Keratinocyte (primary cell): ENCODE measurements at regions not wholly inside any gene's neighbourhood (a gene's known extent, or its start where the extent isn't known, plus 50 kb on each side); places are given as distances from the start of the nearest gene placed in this dataset.

ENCODE experiments used
- DNase-seq: peaks from one replicate; pipeline ENCODE4 v3.0.0-alpha.2; 2011; ENCODE audit warnings: low read depth, missing footprints, low spot score
- FAIRE-seq: peaks from 2 replicates; lab custom pipeline; 2011; peaks lifted over from hg19 to GRCh38; lab: Jason Lieb, UNC
- H2AFZ ChIP-seq: 2 replicates; pipeline ENCODE4 v1.6.0; 2012; ENCODE audit warnings: low read length, control low read depth, inconsistent platforms; ENCODE audit not compliant: control insufficient read depth
- H3K27ac ChIP-seq: 2 replicates; pipeline ENCODE4 v1.5.1; 2011; ENCODE audit warnings: low read length; ENCODE audit not compliant: control insufficient read depth, insufficient read depth
- H3K27me3 ChIP-seq: 3 replicates; pipeline ENCODE4 v1.6.0; 2011; ENCODE audit warnings: low read length; ENCODE audit not compliant: control insufficient read depth, insufficient read depth; ENCODE audit errors: extremely low read depth
- H3K36me3 ChIP-seq, 2 experiments: 2 replicates in 1 of 2; 3 replicates in 1 of 2; pipeline ENCODE4 v1.5.1; 2011; ENCODE audit warnings: low read length in 2 of 2, mild to moderate bottlenecking in 1 of 2; ENCODE audit not compliant: control insufficient read depth in 2 of 2, insufficient read depth in 2 of 2; ENCODE audit errors: extremely low read depth in 1 of 2
- H3K4me1 ChIP-seq: 3 replicates; pipeline ENCODE4 v1.5.1; 2011; ENCODE audit warnings: low read length; ENCODE audit not compliant: control insufficient read depth, insufficient read depth; ENCODE audit errors: extremely low read depth
- H3K4me2 ChIP-seq: 3 replicates; pipeline ENCODE4 v1.6.0; 2011; ENCODE audit warnings: low read depth, low read length; ENCODE audit not compliant: control insufficient read depth, insufficient read depth; ENCODE audit errors: extremely low read depth
- H3K4me3 ChIP-seq, 3 experiments: fragments of 200-600 bp in 1 of 3; sonication (generic) in 1 of 3; 2 replicates in 2 of 3; 3 replicates in 1 of 3; pipeline ENCODE4 v1.5.1; 2011 to 2016; ENCODE audit warnings: low read length in 3 of 3, mild to moderate bottlenecking in 3 of 3, control low read depth in 2 of 3, inconsistent platforms in 1 of 3, low read depth in 1 of 3, mixed read lengths in 1 of 3, mixed run types in 1 of 3, moderate library complexity in 1 of 3; ENCODE audit not compliant: control insufficient read depth in 2 of 3, insufficient read depth in 2 of 3; ENCODE audit errors: extremely low read depth in 1 of 3
- H3K79me2 ChIP-seq: 2 replicates; pipeline ENCODE4 v1.6.0; 2012; ENCODE audit warnings: low read length; ENCODE audit not compliant: control insufficient read depth, insufficient read depth
- H3K9ac ChIP-seq: 3 replicates; pipeline ENCODE4 v1.6.0; 2011; ENCODE audit warnings: low read length; ENCODE audit not compliant: control insufficient read depth, insufficient read depth; ENCODE audit errors: extremely low read depth
- H3K9me1 ChIP-seq: 3 replicates; pipeline ENCODE4 v1.6.0; 2011; ENCODE audit warnings: low read length; ENCODE audit not compliant: control insufficient read depth, insufficient read depth; ENCODE audit errors: extremely low read depth
- H3K9me3 ChIP-seq: 2 replicates; pipeline ENCODE4 v1.5.1; 2012; ENCODE audit warnings: low read depth, low read length; ENCODE audit not compliant: control insufficient read depth
- H4K20me1 ChIP-seq: 3 replicates; pipeline ENCODE4 v1.6.0; 2011; ENCODE audit warnings: low read length; ENCODE audit not compliant: control insufficient read depth, insufficient read depth; ENCODE audit errors: extremely low read depth
- CTCF ChIP-seq, 3 experiments: IDR thresholded peaks in 1 of 3; conservative IDR thresholded peaks in 1 of 3; optimal IDR thresholded peaks in 1 of 3; 2 replicates in 2 of 3; 3 replicates in 1 of 3; pipeline versions ENCODE3 to v1.5.1; 2011; ENCODE audit warnings: low read length in 3 of 3, mild to moderate bottlenecking in 3 of 3, moderate library complexity in 2 of 3, control low read depth in 1 of 3, inconsistent platforms in 1 of 3; ENCODE audit not compliant: insufficient read depth in 2 of 3; ENCODE audit errors: extremely low read depth in 1 of 3
- EZH2 ChIP-seq: IDR thresholded peaks from one replicate; pipeline ENCODE4 v1.6.1; 2012; ENCODE audit warnings: inconsistent platforms, mild to moderate bottlenecking, low read length, moderate library complexity
- dilution Hi-C: fragments of 300-500 bp; cut with MboI; formaldehyde crosslinking; loops from one replicate; pipeline ENCODE4 v1.7.0; 2020; ENCODE audit warnings: low sequenced_read_pairs; ENCODE audit not compliant: extremely low pct_ligation_motif_present

- H3K79me2 ChIP-seq = no peaks in the 10 kb centered on the region
- H3K36me3 ChIP-seq = no peaks in the 10 kb centered on the region
- no peak overlapping the region for H3K9ac ChIP-seq
- DNase-seq = no peak
- H3K9me3 ChIP-seq = no peaks in the 10 kb centered on the region
- no peak overlapping the region for H3K27ac ChIP-seq
- no peaks in the 10 kb centered on the region for H3K27me3 ChIP-seq
- TF ChIP-seq EZH2 = no peak
- no peak for TF ChIP-seq CTCF (optimal IDR thresholded peaks at IDR 0.05 in 1 of 3, IDR thresholded peaks at IDR 0.05 in 1 of 3, conservative IDR thresholded peaks at IDR 0.05 in 1 of 3; ENCODE audit: extremely low read depth in 1 of 3, insufficient read depth in 2 of 3, low read length in 3 of 3)
- no peak overlapping the region for H3K4me2 ChIP-seq
- no peaks in the 10 kb centered on the region for H3K4me1 ChIP-seq
- no peak overlapping the region for H3K4me3 ChIP-seq
- dilution Hi-C loops = no loop called here
- no peaks in the 10 kb centered on the region for H4K20me1 ChIP-seq
- H3K9me1 ChIP-seq = no peaks in the 10 kb centered on the region
- no peak for FAIRE-seq
- H2AFZ ChIP-seq = no peak overlapping the region
Observed at GRCh38 chr6:74814440-74814839, 391.4 kb downstream of the COL12A1 start.

DNA sequence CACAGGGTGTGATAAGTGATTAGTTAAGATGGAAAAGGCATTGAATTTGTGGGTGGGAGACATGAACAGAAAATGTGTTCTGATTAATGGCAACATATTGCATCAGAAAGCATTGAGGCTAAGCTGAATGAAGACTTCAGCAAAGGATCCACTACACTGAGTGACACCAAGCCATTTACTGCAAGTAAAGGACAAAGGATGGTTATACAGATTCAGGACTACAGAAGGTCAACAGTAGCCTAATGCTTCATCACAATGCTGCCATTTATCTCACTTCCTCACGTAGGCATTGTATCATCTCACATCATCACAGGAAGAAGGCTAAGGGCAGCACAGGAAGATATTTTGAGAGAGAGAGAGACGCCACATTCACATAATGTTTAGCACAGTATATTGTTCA, 398.2 kb downstream of the COL12A1 start:
- H3K4me2 ChIP-seq = no peak overlapping the region
- H3K36me3 ChIP-seq = no peaks in the 10 kb centered on the region
- H3K79me2 ChIP-seq = no peaks in the 10 kb centered on the region
- H3K9me3 ChIP-seq = no peaks in the 10 kb centered on the region
- no peak for DNase-seq
- no peak overlapping the region for H3K4me3 ChIP-seq
- no peak overlapping the region for H3K27ac ChIP-seq
- dilution Hi-C loops = no loop called here
- no peak overlapping the region for H2AFZ ChIP-seq
- H3K4me1 ChIP-seq = no peaks in the 10 kb centered on the region
- no peak for FAIRE-seq
- no peaks in the 10 kb centered on the region for H4K20me1 ChIP-seq
- TF ChIP-seq CTCF (optimal IDR thresholded peaks at IDR 0.05 in 1 of 3, IDR thresholded peaks at IDR 0.05 in 1 of 3, conservative IDR thresholded peaks at IDR 0.05 in 1 of 3; ENCODE audit: extremely low read depth in 1 of 3, insufficient read depth in 2 of 3, low read length in 3 of 3) (no peak), EZH2 (no peak)
- no peaks in the 10 kb centered on the region for H3K9me1 ChIP-seq
- no peaks in the 10 kb centered on the region for H3K27me3 ChIP-seq
- H3K9ac ChIP-seq = no peak overlapping the region
